ENCODE measurements at regions not wholly inside any gene's neighbourhood (a gene's known extent, or its start where the extent isn't known, plus 50 kb on each side); places are given as distances from the start of the nearest gene placed in this dataset.

DNA sequence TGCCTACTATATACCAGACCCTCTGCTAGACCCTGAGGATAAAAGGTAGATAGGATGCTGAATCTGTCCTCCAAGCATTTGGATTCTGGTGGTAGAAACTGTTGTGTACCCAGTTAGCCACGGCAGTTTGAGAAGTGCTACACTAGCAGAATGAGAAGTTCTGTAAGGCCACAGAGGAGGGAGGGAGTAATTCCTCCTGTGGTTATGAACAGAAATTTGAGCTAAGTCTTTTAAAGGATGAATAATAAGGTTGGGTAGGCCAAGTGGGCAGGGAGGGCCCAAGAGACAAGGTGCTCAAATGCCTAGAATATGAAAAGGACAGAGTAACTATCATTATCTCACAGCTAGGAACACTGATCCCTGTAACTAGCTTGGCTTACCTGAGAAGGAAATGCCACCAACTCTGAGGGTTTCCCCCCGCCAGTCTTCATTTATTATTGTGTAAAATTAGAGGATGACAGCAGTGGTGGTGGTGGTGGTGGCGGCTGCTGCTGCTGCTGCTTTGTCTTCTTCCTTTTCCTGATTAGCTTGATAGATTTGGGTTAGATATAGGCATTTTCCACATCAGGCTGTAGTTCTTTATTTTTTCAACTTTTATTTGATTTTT, 243.3 kb downstream of the PRL start:
- DNase-seq (ENCODE audit: low read depth in 1 of 2, low spot score in 1 of 2): no peak

DNA sequence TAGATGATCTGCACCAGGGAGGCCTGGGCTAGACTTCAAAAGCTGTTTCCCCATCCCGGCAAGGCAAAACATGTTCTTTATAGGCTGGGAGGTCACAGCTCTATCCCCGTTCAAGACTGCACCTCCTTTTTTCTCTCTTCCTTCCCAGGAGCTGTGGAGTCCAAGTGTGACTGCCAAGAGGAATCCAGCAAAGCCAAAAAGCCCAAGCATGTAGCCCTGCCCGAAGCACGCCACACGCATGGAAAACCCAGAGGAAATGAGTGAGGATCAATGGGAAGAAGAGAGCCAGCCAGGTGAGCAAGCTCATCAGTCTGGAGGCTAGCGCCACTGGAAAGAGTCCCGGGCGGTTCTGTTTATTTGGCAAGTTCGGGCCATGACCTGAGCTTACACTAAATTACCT, 240.4 kb downstream of the PRL start:
- DNase-seq (ENCODE audit: low read depth in 1 of 2, low spot score in 1 of 2): no peak

DNA sequence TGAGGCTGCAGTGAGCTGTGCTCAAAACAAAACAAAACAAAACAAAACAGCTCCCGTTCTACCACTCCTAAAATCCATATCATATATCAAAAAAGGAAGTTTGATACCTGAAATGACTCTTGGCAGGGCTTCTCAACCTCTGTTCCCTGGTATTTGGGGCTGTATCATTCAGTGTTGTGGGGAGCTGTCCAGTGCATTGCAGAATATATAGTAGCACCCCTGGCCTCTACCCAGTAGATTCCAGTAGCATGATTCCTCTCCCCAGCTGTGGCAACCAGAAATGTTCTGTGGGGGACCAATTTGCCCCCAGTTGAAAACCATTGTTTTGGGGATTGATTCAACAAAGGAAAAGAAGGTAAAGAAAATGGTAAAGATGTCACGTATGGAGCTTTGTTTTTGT, 238.9 kb downstream of the PRL start:
- DNase-seq (ENCODE audit: low read depth in 1 of 2, low spot score in 1 of 2): no peak

DNA sequence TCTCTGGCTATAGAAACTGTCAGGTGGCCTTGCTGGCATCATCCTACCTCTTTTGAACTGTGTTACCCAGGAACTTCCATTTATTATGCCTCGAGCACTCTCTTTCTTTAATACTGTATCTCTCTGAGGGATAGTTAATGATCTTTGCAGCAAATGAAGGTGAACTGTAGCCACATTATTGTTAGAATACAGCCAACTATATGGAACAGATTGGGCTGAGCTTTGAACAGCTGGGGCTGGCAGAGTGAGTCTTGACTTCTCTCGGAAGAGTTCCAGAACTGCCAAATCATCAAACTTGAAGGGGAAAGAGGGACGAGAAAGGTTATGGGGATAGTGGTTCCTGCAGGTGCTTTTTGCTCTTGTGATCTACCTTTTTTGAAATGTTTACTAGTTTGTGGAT, 237.7 kb downstream of the PRL start:
- no peak for DNase-seq (ENCODE audit: low read depth in 1 of 2, low spot score in 1 of 2)

DNA sequence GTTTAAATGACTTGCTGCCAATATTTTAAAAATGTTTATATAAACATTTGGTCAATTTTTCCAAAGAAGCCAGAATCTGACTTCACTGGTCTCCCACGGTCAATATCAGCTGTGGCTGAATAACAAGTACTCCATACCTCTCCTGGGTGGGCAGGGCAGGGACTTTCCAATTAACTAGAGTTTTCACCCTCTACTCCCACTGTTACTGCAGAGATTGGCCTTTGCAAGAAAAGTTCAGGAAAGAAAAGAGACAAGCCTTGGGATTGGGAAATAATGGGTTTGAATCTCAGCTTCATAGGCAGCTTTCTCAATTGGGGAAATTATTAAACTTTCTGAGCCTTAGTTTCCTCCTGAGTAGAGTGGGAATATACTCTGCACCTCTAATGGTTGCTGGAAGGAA, 236.9 kb downstream of the PRL start:
- no peak for DNase-seq (ENCODE audit: low read depth in 1 of 2, low spot score in 1 of 2)

DNA sequence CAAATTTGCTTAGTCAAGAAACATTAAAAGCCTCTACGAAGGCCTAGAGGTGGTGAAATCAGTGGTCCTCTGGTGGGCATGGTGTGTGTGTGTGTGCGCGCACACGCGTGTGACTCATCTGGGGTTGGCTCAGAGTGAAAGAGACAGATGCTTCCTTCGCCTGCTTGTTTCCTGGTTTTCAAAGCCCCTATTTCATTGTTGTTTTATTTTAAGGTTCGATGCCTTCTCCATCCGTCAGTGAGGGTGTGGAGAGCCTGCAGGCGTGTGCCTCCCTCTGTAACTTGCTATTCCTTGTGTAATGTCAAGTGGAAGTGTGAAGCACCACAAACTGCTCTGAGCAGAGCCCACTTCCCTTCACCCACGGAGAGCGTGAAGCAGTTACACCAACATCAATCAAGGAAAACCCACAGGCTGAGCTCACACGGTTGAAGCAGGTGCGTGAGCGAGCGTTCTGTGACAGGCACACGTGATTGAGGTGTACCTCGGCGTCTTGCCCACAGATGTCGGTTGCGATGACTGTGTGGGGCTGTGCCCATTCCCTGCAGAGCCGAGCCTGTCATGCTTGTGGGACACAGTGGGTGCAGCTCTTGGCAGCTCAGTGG, 233.9 kb downstream of the PRL start:
- peak in 1 of 2 donors; percentile 3 for DNase-seq (ENCODE audit: low read depth in 1 of 2, low spot score in 1 of 2)

DNA sequence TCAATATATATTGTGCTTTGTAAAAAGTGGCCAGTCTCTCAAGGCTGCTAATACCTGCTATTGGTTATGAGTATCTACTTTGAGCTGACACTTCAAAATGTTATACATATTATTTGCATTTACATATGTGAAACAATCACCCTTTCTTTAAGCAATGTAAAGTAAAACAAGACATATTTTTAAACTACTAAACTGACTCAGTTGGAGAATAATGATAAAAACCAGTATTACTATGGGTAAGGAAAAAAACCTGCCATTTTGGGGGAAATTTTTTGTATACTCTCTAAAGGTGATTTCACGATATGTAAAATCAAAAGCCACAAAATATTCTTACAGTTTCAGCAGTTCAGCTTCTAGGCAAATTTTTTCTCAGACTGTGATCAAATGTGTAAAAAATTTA, 232.3 kb downstream of the PRL start:
- no peak for DNase-seq (ENCODE audit: low read depth in 1 of 2, low spot score in 1 of 2)

DNA sequence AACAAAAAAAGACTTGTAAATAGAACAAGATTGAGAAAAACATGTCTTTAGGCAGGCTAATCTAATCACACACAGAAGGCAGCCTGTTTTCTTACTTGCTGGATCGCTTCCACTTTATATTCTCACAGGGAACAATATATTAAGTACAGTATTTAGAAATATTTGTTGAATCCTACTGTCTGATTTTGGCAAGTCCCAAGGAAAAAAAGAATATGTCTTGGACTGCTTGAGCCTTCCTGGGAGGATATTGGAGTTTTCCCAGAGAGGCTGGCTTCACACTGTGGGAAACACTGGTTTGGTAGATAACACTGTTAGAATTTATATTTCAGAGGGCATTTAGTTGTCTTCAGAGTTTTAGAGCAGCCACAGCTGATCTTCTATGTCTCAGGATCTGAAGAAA, 229.7 kb downstream of the PRL start:
- no peak for DNase-seq (ENCODE audit: low read depth in 1 of 2, low spot score in 1 of 2)

DNA sequence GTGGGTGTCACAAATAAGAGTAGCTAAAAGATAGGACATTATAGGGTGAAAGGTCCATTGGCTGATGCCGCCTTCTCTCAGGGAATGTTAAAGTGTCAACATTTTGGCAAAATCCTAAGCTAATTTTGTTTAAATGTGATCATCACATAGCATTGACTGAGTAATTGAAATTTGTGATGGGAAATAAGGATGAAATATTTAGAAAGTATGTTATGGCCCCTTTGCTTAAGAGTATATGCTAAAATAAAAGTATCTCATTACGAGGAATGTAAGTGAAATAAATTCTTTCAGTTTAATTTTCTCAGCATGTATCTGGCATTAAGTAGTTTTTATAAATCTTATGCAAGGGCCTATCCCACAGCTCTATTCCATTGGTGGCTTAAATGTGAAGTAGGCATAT, 229.2 kb downstream of the PRL start:
- no peak for DNase-seq (ENCODE audit: low read depth in 1 of 2, low spot score in 1 of 2)

DNA sequence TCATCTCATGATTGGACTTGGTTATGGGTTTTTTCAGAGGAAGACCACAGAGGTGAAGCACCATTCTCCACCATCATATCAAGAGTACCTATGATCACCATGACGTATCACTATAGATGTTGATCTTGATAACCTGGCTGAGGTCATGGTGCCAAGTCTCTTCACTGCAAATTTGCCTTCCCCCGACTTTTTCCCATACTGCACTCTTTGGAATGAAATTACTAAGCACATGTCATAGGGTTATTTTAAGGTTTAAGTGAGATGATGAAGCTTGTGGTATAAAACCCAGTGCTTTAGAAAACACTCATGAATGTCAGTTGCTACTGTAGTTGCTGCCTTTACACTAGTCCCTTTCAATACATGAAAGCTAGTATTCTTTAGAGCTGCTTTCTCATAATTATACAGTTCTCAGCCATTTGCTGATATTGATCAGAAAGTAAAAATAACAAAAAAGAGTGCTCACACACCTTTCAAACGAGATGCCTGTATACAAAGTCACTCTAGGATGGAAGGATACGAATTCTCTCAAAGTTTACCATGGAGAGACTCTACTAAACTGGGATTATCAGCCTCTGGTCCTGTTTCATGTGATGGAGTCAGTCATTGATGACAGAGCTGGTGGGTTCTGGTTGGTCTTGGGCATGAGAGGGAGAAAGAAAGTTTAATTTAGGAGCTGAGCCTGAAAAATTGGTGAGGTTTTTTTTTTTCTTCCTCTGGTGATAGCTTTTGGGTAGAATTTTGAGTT, 228.1 kb downstream of the PRL start:
- no peak for DNase-seq (ENCODE audit: low read depth in 1 of 2, low spot score in 1 of 2)

DNA sequence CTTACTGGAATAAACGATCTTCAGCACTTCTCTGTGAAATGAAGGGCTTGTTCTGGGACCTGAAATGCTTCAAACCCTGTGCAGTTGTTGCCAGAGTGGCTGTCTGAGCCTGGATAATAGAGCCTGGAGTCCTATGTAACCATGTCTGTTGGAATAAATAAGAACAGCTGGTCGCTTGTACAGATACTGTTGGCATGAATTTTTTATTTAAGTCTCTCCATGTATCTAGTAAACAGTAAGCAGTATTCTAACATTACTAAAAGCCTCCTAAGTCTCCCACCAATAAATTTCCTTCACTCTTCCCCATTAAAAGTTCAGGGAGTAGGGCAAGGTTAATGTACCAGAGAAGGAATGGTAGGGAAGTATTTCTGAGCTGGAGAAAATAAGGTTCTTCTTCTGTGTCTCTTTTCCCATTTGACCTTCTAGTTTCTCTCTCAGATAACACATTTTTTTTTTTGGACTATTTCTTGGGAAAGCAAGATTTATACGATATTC, 227.5 kb downstream of the PRL start:
- no peak for DNase-seq (ENCODE audit: low read depth in 1 of 2, low spot score in 1 of 2)

DNA sequence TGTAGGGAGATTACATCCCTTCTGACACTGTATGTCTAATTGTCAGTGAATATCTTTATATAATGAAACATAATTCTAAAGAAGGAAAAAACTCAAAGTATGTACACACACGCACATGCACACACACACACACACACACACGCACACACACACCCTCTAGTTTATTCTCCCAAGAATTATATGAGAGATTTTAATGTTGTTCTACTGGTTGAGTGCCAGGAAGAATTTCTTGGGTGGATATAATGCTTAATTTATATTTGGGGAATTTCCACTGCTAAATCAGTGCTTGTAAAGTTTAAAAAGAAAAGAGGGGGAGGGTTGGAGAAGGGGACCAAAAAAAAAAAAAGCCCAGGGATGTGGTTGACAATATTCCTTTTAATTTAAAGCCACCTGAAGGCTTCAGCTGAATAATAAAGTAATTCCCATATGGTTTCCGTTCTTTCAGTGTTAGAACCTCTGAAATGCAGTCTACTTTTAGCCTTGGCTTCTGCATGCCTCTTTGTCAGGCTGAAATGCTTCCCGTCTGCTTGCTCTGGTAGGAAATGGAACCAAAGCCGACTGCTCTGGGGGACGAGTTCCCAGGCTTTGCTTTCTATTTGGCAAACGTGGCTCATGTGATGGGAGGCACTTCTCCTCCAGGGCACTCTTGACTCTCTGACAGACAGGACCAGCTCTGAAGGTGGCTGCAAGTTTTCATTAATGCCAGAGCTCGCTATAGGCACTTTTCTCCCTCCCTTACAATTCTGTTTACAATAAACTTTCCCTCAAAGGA, 225.4 kb downstream of the PRL start:
- DNase-seq (ENCODE audit: low read depth in 1 of 2, low spot score in 1 of 2): no peak

DNA sequence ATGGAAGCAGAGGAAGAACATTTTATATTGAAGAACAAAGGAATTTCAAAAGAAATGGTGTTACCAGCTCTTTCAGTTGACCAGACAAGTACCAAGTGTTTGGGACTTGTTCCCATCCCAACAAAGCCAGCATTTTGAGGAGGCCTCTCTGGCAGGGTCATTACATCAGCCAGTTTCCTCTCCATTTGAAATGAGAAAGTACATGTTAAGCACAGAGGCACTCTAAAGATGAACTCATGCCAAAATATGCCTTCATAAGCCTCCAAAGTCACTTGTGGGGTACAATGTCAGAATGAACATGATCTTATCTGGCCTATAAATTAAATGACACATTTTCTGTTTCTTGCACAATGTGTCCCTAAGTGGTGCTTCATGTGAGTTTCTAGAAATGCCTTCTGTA, 223.9 kb downstream of the PRL start:
- DNase-seq (ENCODE audit: low read depth in 1 of 2, low spot score in 1 of 2): no peak

DNA sequence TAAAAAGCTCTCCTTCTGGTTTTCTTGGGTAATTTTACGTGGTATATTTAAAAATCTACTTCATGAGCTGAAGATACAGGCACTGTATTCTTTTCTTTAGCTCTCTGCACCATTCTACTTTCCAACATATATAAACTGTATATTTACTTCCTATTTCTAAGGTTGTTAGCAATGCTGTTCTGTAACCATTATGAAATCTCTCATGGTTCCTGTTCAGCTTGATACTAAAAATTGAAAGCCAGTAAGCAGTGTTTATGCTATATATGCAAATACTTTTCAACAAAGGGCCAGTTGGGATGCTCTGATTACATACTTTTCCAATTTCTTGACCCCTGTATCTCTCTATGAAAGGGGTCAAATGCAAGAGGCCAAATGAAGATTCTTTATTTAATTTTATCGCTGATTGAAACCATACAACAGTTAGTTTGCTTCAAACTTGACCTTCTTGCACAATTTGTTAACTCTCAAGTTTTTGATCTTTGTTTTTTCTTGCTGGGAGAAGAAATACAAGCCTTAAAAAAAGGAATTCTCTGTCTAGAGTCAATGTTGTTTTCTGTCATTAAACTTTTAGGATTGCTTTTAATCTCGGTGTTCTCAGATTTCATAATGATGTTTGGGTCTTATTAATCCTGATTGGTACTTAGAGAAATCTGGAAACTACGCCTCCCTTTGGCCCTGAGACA, 223.2 kb downstream of the PRL start:
- DNase-seq (ENCODE audit: low read depth in 1 of 2, low spot score in 1 of 2): no peak

DNA sequence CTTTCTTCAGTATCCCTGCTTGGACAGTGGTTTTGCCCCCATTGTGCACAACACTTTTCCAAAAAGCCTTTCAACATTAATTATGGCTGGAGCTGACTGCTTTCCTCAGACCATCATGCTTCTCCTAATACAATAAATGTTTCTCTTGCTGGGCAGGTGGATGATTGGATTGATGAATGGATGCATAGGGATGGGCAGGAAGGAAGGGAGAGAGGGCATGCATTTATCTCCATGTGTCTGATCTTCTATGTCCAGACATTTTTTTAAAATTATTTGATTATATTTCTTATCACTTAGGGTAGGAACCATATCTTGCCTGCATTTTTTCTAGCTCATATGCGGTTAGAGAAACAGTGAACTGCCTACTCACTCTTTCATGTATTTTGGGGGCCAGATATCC, 218.5 kb downstream of the PRL start:
- DNase-seq (ENCODE audit: low read depth in 1 of 2, low spot score in 1 of 2): no peak

DNA sequence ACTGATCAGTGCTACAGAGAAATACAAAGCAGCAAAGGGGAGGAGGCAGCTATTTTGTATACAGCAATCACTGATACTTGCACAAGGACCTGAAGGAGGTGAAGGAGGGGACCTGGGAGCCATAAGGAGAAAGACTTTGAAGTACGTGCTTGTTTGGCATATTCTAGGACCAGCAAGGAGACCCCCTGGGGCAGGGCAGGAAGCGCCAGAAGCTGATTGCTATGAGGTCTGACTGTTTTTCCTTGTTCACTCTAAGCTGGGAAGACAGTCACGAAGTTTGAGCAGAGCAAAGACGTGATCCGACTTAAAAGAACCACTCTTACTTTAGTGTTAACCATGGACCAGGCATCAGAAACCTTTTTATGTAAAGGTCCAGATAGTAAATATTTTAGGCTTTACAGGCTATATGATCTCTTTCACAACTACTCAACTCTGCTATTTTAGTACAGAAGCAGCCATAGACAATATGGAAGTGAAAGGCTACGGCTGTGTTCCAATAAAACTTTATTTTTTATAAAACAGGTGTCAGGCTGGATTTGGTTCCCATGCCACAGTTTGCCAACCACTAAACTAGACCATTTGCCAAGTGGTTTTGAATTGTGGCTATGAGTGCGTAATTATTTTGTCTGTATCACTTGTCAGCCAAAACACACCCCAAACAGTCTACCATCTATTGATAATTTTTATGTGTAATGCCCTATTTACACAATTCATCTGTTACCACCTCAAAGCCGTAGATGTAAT, 217.9 kb downstream of the PRL start:
- no peak for DNase-seq (ENCODE audit: low read depth in 1 of 2, low spot score in 1 of 2)

DNA sequence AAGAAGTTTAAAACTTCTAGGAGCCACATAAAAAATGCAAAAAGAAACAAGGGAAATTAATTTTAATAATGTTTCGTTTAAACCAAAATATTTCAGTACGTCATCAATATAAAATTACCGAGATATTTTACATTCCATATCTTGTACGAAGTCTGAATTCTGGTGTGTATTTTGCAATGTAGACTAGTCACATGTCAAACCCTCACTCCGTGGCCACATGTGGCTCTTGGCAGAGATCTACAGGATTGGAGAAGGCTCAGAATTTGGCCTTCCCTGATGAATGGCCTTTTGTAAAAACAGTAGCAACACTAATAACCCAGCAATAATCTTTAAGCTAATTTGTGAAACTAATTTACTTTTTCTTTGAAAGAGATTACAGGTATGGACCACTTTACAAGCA, 217.1 kb downstream of the PRL start:
- DNase-seq (ENCODE audit: low read depth in 1 of 2, low spot score in 1 of 2): no peak

DNA sequence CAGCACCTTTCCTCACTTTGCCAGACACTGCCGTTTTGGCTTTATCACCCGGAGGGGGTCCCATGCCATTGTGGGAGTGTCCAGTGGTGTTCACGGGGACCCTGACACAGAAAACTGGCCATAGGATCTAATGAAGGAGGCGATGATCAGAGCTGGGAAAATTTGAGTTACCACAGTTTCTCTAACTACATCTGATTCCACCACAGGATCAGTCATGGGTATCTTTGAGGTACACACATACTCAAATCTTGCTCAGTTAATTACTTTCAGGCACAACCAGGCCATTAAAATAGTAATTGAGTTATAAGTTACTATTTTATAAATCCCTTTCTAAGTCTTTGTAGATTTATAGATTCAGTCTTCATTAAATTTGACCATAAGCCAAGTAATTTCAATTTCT, 215.1 kb downstream of the PRL start:
- no peak for DNase-seq (ENCODE audit: low read depth in 1 of 2, low spot score in 1 of 2)

DNA sequence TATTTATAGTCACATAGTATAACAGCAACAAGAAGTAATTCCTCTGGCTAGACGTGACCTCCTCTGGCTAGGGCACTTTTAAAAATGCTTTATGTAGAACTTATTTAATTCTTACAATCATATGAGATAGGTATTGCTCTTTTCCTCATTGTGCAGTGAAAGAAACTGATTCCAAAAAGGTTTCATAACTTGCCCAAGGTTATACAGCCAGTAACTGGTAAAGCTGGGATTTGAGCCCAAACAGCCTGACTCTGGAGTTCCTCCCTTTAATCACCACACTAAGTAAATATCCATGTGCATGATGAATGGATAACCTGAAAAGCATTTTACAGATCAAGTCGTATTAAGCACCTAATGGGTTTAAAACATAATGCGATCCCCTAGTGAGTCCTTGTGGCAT, 214.6 kb downstream of the PRL start:
- no peak for DNase-seq (ENCODE audit: low read depth in 1 of 2, low spot score in 1 of 2)

DNA sequence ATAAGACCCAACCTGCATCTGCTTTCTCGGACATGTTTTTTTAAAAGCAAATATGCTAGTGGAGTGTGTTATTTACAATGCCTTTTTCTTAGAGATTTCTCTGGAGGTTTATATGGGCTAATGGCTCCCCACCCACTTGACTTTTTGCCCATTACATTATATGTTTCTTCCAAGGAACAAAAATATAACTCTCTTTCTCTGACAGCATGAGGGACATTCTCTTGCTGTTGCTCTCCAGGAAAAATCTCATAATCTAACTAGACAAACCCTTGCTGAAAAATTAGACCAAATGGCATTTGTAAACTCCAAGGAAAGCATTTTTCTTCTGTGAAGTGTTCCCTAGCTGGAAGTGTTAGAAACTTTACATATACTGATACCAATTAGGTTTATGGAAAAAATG, 213.7 kb downstream of the PRL start:
- DNase-seq (ENCODE audit: low read depth in 1 of 2, low spot score in 1 of 2): no peak

Measured in stimulated activated CD4-positive, alpha-beta T cell treated with anti-CD3 and anti-CD28 coated beads, Interleukin-15, amount 100 ng/mL, for 1 hour (primary cell).